Ascending aorta (tissue), 2 donors: ENCODE measurements at regions not wholly inside any gene's neighbourhood (a gene's known extent, or its start where the extent isn't known, plus 50 kb on each side); places are given as distances from the start of the nearest gene placed in this dataset.

Experiments
- DNase-seq, 2 donors: peaks; one replicate each; pipeline ENCODE4 v3.0.0-alpha.2; 2019; ENCODE audit warnings: low spot score in 2 of 2
- H3K27ac ChIP-seq, 2 donors: fragments of 200-600 bp; sonication (generic); one replicate each; pipeline ENCODE4 v1.5.1; 2016 to 2017; ENCODE audit warnings: mild to moderate bottlenecking in 1 of 2
- H3K27me3 ChIP-seq: fragments of 200-600 bp; sonication (generic); one replicate; pipeline ENCODE4 v1.5.1; 2017
- H3K36me3 ChIP-seq, 2 donors: fragments of 200-600 bp; sonication (generic); one replicate each; pipeline ENCODE4 v1.5.1; 2016
- H3K4me1 ChIP-seq, 2 donors: fragments of 200-600 bp; sonication (generic); one replicate each; pipeline ENCODE4 v1.5.1; 2016 to 2017; ENCODE audit warnings: mild to moderate bottlenecking in 1 of 2
- H3K4me3 ChIP-seq, 2 donors: fragments of 200-600 bp; sonication (generic); one replicate each; pipeline ENCODE4 v1.5.1; 2016 to 2017; ENCODE audit warnings: mild to moderate bottlenecking in 1 of 2
- H3K9me3 ChIP-seq, 2 donors: fragments of 200-600 bp; sonication (generic); one replicate each; pipeline ENCODE4 v1.5.1; 2016
- CTCF ChIP-seq, 3 experiments: fragments of 200-600 bp in 2 of 3; fragments of 450-650 bp in 1 of 3; sonication (generic) in 2 of 3; IDR thresholded peaks; one replicate each; pipeline ENCODE4 v1.5.1; 2016 to 2019; ENCODE audit warnings: antibody characterized with exemption in 3 of 3, mild to moderate bottlenecking in 1 of 3, moderate library complexity in 1 of 3
- intact Hi-C: fragments of 100-400 bp; cut with DNase I; formaldehyde crosslinking; loops from one replicate; pipeline ENCODE4 v1.15.1; 2023

GRCh38 chr1:9438431-9439073 lies 100.7 kb upstream of the SLC25A33 start:
- Histone ChIP-seq H3K27me3 (no peaks in the 10 kb centered on the region), H3K9me3 (no peaks in the 10 kb centered on the region), H3K4me3 (no peak overlapping the region), H3K36me3 (no peaks in the 10 kb centered on the region), H3K4me1 (peaks cover 25 to 57% of the 10 kb centered on the region in 2 donors), H3K27ac (peak overlapping the region; percentile 79 to 92)
- TF ChIP-seq CTCF (IDR thresholded peaks at IDR 0.05) = no peak
- intact Hi-C loops = loop anchor here (1.0 to 2.0 kb wide), 2 partner anchors 25 to 62 kb away; no protein-coding TSS in a partner anchor
- DNase-seq = peak in 1 of 2 donors; percentile 90

GRCh38 chr1:9439074-9439761 lies 100.0 kb upstream of the SLC25A33 start:
- no peak for DNase-seq
- H3K9me3 ChIP-seq = no peaks in the 10 kb centered on the region
- no peaks in the 10 kb centered on the region for H3K27me3 ChIP-seq
- H3K27ac ChIP-seq = peak overlapping the region; percentile 79 to 92
- no peak overlapping the region for H3K4me3 ChIP-seq
- H3K36me3 ChIP-seq = no peaks in the 10 kb centered on the region
- peaks cover 25 to 57% of the 10 kb centered on the region in 2 donors for H3K4me1 ChIP-seq
- intact Hi-C loops = loop anchor here (2.0 kb wide), 1 partner anchor 62 kb away; no protein-coding TSS in a partner anchor
- TF ChIP-seq CTCF (IDR thresholded peaks at IDR 0.05) = no peak

- Histone ChIP-seq H3K4me1 (peaks cover 25 to 51% of the 10 kb centered on the region in 2 donors), H3K36me3 (no peaks in the 10 kb centered on the region), H3K9me3 (no peaks in the 10 kb centered on the region), H3K27me3 (no peaks in the 10 kb centered on the region), H3K4me3 (no peak overlapping the region), H3K27ac (peak overlapping the region; percentile 79 to 92)
- DNase-seq = no peak
- no peak for TF ChIP-seq CTCF (IDR thresholded peaks at IDR 0.05)
- intact Hi-C loops = no loop called here
These were observed 99.0 kb upstream of the SLC25A33 start for GRCh38 chr1:9440261-9440660.

GRCh38 chr1:9440763-9441194 lies 98.5 kb upstream of the SLC25A33 start:
- TF ChIP-seq CTCF (IDR thresholded peaks at IDR 0.05) = no peak
- H3K4me1 ChIP-seq = peaks cover 25 to 46% of the 10 kb centered on the region in 2 donors
- DNase-seq = no peak
- H3K36me3 ChIP-seq = no peaks in the 10 kb centered on the region
- H3K4me3 ChIP-seq = peak overlapping the region in 1 of 2 donors; percentile 27
- H3K9me3 ChIP-seq = no peaks in the 10 kb centered on the region
- H3K27me3 ChIP-seq = no peaks in the 10 kb centered on the region
- H3K27ac ChIP-seq = peak overlapping the region; percentile 79 to 92
- intact Hi-C loops = loop anchor here (1.0 kb wide), 1 partner anchor 11 kb away; no protein-coding TSS in a partner anchor

GRCh38 chr1:9441451-9442133 lies 97.7 kb upstream of the SLC25A33 start:
- Histone ChIP-seq H3K27ac (peak overlapping the region; percentile 79 to 92), H3K36me3 (no peaks in the 10 kb centered on the region), H3K4me1 (peaks cover 22 to 41% of the 10 kb centered on the region in 2 donors), H3K4me3 (peak overlapping the region in 1 of 2 donors; percentile 27), H3K9me3 (no peaks in the 10 kb centered on the region), H3K27me3 (no peaks in the 10 kb centered on the region)
- no peak for TF ChIP-seq CTCF (IDR thresholded peaks at IDR 0.05)
- intact Hi-C loops = loop anchor here (1.0 kb wide), 1 partner anchor 12 kb away; no protein-coding TSS in a partner anchor
- DNase-seq = peak; percentile 67 to 86
